Amniotic epithelial cell (primary cell): ENCODE measurements at regions not wholly inside any gene's neighbourhood (a gene's known extent, or its start where the extent isn't known, plus 50 kb on each side); places are given as distances from the start of the nearest gene placed in this dataset.
"Not testable (repeated sequence)": the region's sequence is repeated elsewhere in the genome, so short reads cannot be mapped to it uniquely, and the experiment has no call there.

Experiments
- DNase-seq: peaks from one replicate; pipeline ENCODE4 v3.0.0-alpha.2; 2010; ENCODE audit warnings: low read depth

DNA sequence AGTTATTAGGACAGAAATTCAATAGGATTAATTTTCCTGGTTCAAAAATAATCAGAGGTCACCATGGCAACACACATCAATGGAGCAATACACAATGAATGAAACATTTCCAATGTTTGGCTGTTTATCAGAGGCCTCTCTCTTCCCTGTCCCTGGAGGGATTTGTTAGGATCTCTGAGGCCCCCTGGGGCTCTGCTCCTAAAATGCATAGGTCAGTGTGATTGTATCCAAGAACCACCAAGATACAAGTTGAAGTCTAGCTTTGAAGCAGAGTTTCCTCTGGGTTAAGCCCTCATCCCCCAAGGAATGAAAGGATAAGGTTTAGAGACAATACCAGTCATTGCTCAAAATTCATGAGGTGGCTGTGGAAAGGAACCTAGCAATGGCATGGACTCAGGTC, 561.2 kb upstream of the C16orf82 start:
- DNase-seq: no peak

DNA sequence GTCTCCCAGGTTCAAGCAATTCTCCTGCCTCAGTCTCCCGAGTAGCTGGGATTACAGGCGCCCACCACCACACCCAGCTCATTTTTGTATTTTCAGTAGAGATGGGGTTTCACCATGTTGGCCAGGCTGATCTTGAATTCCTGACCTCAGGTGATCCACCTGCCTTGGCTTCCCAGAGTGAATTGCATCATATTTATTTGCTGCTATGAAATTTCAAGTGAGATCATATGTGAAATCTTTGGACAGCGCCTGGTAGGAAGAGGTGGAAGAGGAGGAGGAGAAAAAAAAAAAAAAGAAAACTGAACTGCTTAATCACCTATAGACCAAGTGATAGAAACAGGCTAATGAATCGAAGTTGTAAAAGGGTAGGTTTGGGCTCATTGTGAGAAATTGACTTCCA, 557.8 kb upstream of the C16orf82 start:
- not testable (repeated sequence) for DNase-seq

- DNase-seq: no peak
Measured at GRCh38 chr16:26510924-26511323, 555.8 kb upstream of the C16orf82 start.

GRCh38 chr16:26511463-26511862, 555.3 kb upstream of the C16orf82 start:
- no peak for DNase-seq

GRCh38 chr16:26521626-26522025, 545.1 kb upstream of the C16orf82 start:
- DNase-seq: no peak

DNA sequence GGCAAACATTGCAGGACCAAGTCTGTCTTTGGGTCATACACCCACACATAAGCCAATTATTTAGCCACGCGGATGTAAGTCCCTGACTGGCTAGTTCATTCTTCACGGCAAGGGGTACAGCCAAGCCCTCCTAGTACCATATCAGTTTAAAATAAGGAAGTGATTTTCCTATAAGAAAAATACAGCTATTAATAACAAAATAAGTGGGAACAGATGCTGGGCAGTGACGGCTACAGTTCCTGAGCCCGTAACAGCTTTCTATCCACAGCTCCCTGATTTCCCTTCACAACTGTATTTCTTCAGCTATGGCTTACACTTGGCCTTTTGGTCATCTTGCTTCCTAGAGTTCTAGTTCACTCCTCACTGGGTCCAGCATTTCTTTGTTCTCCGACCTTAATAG, 542.4 kb upstream of the C16orf82 start:
- no peak for DNase-seq

GRCh38 chr16:26524846-26525245, 541.9 kb upstream of the C16orf82 start:
- DNase-seq: no peak

DNA sequence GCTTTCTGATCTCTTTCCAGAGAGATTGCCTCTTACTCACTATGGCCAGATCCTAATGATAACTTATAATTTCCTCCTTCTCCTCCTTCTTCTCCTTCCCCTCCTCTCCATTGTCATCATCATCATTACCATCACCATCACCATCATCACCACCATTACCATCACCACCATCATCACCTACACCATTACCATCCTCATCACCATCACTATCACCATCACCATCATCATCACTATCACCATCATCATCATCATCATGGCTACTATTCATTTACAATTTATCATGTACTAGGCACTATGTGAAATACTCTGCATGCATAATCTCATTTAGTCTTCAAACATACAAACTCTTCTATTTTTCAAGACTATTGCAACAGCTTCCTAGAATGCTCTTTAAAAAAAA, 540.9 kb upstream of the C16orf82 start:
- no peak for DNase-seq

DNA sequence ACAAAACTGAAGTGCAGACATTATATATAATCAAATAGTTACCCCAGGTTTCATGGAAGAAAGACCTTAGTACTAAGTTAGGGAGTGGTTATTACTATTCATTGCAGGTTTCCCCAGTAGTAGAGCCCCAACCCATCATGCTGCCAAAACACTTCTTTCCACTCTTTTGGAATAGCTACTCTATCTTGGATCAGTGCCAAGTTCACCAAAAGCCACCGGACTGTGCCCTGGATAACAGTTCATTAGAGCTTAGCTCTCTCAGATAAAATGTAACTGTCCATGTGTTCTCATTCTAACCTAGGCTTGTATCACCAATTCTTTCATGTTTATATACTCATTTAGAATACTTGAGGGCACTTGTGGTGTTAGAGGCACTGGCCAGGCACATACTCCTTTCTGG, 540.1 kb upstream of the C16orf82 start:
- DNase-seq: no peak

GRCh38 chr16:26530584-26531289, 536.0 kb upstream of the C16orf82 start:
- DNase-seq: no peak

- no peak for DNase-seq
Measured at GRCh38 chr16:26531290-26531730, 535.4 kb upstream of the C16orf82 start.

- no peak for DNase-seq
Measured at GRCh38 chr16:26532456-26532855, 534.3 kb upstream of the C16orf82 start.

DNA sequence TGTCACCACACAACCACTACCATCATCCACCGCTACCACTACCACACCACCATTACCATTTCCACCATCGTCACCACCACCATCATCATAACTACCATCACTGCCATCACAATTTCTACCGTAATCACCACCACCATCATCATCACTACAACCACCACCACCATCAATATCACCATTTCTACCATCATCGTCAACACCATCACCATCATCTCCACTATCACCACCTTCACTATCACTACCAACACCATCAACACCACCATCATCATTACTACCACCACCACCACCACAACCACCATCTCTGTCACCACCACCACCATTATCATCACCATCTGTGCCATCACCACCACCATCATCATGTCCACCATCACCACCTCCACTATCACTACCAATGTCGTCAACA, 524.5 kb upstream of the C16orf82 start:
- DNase-seq: no peak

DNA sequence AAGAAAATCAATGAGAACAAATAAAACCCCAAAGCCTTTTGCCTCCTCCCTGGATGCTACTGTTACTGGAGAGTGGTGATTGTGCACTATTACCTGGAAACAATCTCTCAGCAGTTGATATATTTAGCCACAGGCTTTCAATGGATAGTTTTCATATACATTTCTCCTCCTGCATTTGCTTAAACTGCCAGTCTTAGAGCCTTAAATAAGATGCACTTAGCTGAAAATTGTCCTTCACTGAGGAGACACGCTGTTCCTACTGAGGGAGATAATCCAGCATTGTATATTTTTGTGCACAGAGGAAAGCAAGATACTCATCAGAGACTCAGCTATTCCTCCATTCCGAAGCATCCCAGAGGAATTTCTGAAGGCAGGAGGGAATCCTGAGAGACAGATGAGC, 520.2 kb upstream of the C16orf82 start:
- no peak for DNase-seq

DNA sequence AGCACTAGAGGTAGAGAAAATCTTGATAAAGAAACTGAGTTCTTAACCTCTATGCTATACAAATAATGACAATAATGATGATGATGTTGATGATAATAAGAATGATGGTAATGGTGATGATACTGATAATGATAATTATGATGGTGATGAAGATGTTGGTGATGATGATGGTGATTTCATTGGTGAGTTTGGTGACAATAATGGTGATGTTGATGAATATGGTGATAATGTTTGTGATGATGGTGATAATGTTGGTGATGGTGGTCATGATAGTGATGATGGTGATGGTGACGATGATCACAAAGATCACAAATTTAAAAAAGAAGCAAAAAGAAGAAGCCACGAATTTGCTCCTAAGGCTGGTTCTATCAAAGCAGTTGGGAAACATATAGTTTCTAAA, 519.0 kb upstream of the C16orf82 start:
- DNase-seq: no peak

GRCh38 chr16:26550111-26550610, 516.6 kb upstream of the C16orf82 start:
- DNase-seq: no peak

GRCh38 chr16:26554030-26554429, 512.7 kb upstream of the C16orf82 start:
- no peak for DNase-seq

GRCh38 chr16:26561303-26561702, 505.4 kb upstream of the C16orf82 start:
- no peak for DNase-seq

DNA sequence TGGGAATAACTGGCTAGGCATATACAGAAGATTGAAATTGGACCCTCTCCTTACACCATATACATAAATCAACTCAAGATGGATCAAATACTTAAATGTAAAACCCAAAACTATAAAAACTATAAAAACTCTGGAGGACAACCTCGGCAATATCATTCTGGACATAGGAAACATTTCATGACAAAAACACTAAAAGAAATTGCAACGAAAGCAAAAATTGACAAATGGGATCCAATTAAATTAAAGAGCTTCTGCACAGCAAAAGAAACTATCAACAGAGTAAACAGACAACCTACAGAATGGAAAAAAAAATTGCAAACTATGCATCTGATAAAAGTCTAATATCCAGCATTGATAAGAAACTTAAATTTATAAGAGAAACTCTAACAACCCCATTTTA, 503.7 kb upstream of the C16orf82 start:
- no peak for DNase-seq

- DNase-seq: no peak
Measured at GRCh38 chr16:26567356-26567755, 499.4 kb upstream of the C16orf82 start.

DNA sequence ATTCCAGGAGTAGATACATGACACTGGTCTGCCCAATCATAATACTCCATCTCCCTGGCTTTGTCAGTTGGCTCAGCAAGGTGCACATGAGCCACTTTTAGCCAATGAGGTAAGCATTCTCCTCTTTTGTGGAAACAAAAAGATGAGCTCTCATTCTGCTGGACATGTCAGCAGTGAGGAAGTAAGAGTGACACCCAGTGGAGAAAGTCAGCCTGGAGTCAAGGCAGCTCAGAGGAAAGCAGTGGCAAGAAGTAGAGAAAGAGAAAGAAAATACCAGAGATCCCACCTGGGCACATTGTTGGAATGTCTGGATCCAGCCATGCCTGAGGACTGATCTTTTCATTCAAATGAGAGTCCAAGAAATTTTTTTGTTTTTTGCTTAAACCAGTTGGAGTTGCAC, 496.9 kb upstream of the C16orf82 start:
- no peak for DNase-seq

DNA sequence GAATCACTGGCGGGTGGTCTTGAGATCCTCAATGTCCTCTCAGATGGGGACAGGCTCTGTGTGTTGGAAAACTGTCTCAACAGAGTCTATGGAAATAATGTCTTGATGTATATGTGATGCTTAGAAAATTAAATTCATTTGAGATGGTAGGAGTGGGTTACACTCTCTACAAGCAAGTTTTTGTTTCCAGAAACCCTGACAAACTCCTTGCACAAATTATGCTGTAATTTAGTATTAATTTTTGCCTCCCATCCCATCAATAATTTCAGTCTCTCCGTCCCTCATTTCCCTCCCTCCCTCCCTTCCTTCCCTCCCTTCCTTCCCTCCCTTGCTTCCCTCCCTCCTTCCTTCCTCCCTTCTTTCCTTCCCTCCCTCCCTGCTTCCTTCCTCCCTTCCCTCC, 488.0 kb upstream of the C16orf82 start:
- DNase-seq: no peak

GRCh38 chr16:26583803-26584202, 482.9 kb upstream of the C16orf82 start:
- no peak for DNase-seq

DNA sequence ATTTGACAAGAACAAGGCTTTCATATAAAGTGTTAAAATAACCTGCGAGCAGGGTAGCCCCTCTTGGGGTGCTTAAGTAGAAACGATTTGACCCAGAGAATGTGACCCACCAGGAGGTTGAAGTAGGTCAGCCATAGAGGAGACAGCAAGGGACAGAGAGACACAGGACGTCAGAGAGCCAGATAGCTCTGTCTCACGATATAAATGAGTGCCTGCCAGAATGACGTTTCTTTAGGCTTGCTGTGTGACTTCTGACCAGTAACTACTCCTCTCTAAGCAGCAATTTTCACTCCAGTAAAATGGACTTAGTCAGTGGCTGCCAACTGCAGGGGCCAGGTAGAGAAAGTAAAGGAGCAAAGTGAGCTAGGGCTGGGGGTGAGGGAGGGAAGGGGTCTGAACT, 473.0 kb upstream of the C16orf82 start:
- no peak for DNase-seq
